Ovary (tissue), 3 donors: ENCODE measurements at regions not wholly inside any gene's neighbourhood (a gene's known extent, or its start where the extent isn't known, plus 50 kb on each side); places are given as distances from the start of the nearest gene placed in this dataset.

Source experiments
- EP300 ChIP-seq: sonication (generic); formaldehyde crosslinking; IDR thresholded peaks from one replicate; pipeline ENCODE4 v1.6.1; 2017; ENCODE audit warnings: antibody characterized with exemption
- POLR2A ChIP-seq: fragments of 450-650 bp; IDR thresholded peaks from one replicate; pipeline ENCODE4 v1.6.1; 2017; ENCODE audit warnings: antibody characterized with exemption, mild to moderate bottlenecking, moderate library complexity
- TF ChIP-seq, protein P1 (sequence below), 3 donors: fragments of 450-650 bp in 2 of 3; fragments of 200-600 bp in 1 of 3; IDR thresholded peaks; one replicate each; pipeline versions ENCODE4 v1.5.1 to v1.8.0; 2016 to 2022; ENCODE audit warnings: antibody characterized with exemption in 3 of 3, mild to moderate bottlenecking in 1 of 3
- donor health status: DM: no; HTN: no; CAD: no.

DNA sequence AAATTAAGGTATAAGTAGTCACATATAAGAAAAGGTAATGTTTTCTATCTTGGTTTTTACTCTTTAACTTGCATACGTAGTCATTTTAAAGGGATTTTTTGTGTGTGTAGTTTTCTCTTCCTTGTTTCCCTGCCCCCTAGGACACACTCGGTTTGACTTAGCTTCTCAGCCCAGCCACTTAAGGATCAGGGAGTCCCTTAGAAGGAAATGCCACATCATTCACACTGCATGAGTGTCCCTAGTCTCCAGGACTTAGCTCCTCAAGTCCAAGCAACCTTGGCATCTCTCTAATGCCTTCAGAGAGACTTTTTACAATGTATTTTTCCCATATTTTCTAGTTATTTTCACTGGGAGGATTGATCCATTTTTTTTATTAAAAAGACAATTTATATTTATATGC, 1407.7 kb downstream of the EFNB2 start:
- TF ChIP-seq EP300 (no peak), POLR2A (no peak)
- TF ChIP-seq, protein P1, sequence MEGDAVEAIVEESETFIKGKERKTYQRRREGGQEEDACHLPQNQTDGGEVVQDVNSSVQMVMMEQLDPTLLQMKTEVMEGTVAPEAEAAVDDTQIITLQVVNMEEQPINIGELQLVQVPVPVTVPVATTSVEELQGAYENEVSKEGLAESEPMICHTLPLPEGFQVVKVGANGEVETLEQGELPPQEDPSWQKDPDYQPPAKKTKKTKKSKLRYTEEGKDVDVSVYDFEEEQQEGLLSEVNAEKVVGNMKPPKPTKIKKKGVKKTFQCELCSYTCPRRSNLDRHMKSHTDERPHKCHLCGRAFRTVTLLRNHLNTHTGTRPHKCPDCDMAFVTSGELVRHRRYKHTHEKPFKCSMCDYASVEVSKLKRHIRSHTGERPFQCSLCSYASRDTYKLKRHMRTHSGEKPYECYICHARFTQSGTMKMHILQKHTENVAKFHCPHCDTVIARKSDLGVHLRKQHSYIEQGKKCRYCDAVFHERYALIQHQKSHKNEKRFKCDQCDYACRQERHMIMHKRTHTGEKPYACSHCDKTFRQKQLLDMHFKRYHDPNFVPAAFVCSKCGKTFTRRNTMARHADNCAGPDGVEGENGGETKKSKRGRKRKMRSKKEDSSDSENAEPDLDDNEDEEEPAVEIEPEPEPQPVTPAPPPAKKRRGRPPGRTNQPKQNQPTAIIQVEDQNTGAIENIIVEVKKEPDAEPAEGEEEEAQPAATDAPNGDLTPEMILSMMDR (IDR thresholded peaks at IDR 0.05) = no peak
